GM19467 (cell line): ENCODE measurements at regions not wholly inside any gene's neighbourhood (a gene's known extent, or its start where the extent isn't known, plus 50 kb on each side); places are given as distances from the start of the nearest gene placed in this dataset.
"Not testable (repeated sequence)": the region's sequence is repeated elsewhere in the genome, so short reads cannot be mapped to it uniquely, and the experiment has no call there.

Experiments used
- ATAC-seq: cut with Tn5 transposase; IDR thresholded peaks from one replicate; pipeline ENCODE4 v1.9.1; 2021; ENCODE audit warnings: mild to moderate bottlenecking, moderate library complexity; ENCODE audit not compliant: unreplicated experiment

- peak; percentile 99 for ATAC-seq
These were observed 631.8 kb upstream of the RAB6C start for GRCh38 chr2:129347486-129348217.

GRCh38 chr2:129354631-129355030, 624.8 kb upstream of the RAB6C start:
- ATAC-seq, result no peak

- no peak for ATAC-seq
These were observed 617.8 kb upstream of the RAB6C start for GRCh38 chr2:129361688-129362087.

- ATAC-seq, result no peak
These were observed 613.2 kb upstream of the RAB6C start for GRCh38 chr2:129366263-129366662.

- ATAC-seq, result no peak
These were observed 612.4 kb upstream of the RAB6C start for GRCh38 chr2:129367107-129367506.

- no peak for ATAC-seq
These were observed 610.0 kb upstream of the RAB6C start for GRCh38 chr2:129369437-129369836.

- ATAC-seq, result no peak
These were observed 605.0 kb upstream of the RAB6C start for GRCh38 chr2:129374452-129374851.

- ATAC-seq, result no peak
These were observed 603.6 kb upstream of the RAB6C start for GRCh38 chr2:129375632-129376425.

GRCh38 chr2:129376426-129377077, 602.9 kb upstream of the RAB6C start:
- no peak for ATAC-seq

GRCh38 chr2:129377078-129377469, 602.4 kb upstream of the RAB6C start:
- ATAC-seq, result no peak

- ATAC-seq, result no peak
These were observed 601.3 kb upstream of the RAB6C start for GRCh38 chr2:129378186-129378585.

- ATAC-seq, result no peak
These were observed 600.1 kb upstream of the RAB6C start for GRCh38 chr2:129379411-129379810.

GRCh38 chr2:129381789-129382188, 597.7 kb upstream of the RAB6C start:
- ATAC-seq, result no peak

GRCh38 chr2:129388870-129389269, 590.6 kb upstream of the RAB6C start:
- ATAC-seq, result no peak

GRCh38 chr2:129393816-129394215, 585.6 kb upstream of the RAB6C start:
- ATAC-seq, result no peak

GRCh38 chr2:129396980-129397599, 582.4 kb upstream of the RAB6C start:
- peak; percentile 56 for ATAC-seq

GRCh38 chr2:129400826-129401225, 578.6 kb upstream of the RAB6C start:
- ATAC-seq, result no peak

GRCh38 chr2:129402076-129402475, 577.4 kb upstream of the RAB6C start:
- no peak for ATAC-seq

- no peak for ATAC-seq
These were observed 575.3 kb upstream of the RAB6C start for GRCh38 chr2:129404000-129404685.

GRCh38 chr2:129408570-129408969, 570.9 kb upstream of the RAB6C start:
- ATAC-seq, result no peak

GRCh38 chr2:129417041-129417440, 562.4 kb upstream of the RAB6C start:
- not testable (repeated sequence) for ATAC-seq
